IPS-11a (cell line): ENCODE measurements at regions not wholly inside any gene's neighbourhood (a gene's known extent, or its start where the extent isn't known, plus 50 kb on each side); places are given as distances from the start of the nearest gene placed in this dataset.
"Not testable (repeated sequence)": the region's sequence is repeated elsewhere in the genome, so short reads cannot be mapped to it uniquely, and the experiment has no call there.

Source experiments
- H3K4me3 ChIP-seq: one replicate; pipeline ENCODE4 v1.5.1; 2013; ENCODE audit warnings: low read depth, low read length, control low read depth

DNA sequence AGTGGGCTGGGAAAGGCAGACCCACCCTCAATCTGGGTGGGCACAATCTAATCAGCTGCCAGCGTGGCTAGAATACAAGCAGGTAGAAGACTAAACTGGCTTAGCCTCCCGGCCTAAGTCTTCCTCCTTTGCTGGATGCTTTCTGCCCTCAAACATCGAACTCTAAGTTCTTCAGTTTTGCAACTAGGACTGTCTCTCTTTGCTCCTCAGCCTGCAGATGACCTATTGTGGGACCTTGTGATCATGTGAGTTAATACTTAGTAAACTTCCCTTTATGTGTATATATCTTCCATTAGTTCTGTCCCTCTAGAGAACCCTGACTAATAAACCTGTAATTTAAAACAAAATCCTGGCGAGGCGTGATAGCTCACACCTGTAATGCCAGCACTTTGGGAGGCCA lies 51.8 kb upstream of the SLC39A8 start:
- H3K4me3 ChIP-seq: not testable (repeated sequence)

DNA sequence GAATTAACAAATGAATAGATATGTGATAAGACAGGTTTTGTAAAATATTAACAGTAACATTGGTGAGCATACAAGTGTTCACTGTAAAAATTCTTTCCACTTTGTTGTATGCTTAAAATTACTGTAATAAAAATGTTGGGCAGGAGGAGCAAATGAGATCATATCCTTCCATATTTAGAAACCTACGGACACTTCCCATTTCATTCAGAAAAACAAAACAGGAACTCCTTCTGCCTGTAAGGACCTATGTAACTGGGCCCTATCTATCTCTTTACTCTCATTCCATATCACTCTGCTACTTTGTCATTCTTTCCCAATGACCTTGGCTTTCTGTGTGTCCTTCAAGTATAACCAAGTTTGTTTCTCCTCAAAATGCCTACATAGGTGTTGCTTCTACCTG lies 53.7 kb upstream of the SLC39A8 start:
- H3K4me3 ChIP-seq: no peak overlapping the region

DNA sequence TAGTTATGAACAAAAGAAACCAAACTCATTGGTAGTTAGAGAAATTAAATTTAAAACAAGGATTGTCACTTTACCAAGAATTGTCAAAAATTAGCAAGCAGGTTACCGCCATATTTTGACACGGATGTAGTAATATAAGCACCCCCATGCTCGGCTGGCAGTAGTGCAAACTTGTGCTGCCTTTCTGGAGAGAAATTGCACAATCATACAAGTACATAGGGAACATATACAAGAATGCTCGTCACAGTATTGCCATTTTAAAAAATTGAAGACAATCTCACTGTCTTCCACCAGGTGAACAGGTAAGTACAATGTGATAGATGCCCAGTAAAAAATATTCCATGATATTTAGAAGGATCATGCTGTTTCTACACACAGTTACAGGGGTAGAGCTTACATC lies 55.6 kb upstream of the SLC39A8 start:
- H3K4me3 ChIP-seq: no peak overlapping the region

DNA sequence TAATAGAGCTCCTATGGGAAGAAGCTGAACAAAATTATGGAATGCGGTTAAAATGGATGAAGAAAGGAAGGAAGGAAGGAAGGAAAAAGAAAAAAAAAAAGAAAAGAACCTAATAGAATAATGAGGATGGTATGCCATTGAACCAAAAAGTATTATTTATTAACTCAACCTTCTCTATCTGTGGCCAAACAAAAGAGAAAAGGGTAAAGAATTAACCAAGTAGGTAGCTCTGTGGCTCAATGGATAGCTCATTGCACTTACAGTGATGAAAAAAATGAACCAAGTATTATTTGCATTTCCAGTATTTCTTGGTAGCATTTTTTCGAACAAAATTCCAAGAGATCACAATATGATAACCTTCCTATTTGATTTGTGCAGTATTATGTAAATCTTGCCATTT lies 56.9 kb upstream of the SLC39A8 start:
- H3K4me3 ChIP-seq: no peak overlapping the region

GRCh38 chr4:102403116-102403515 lies 57.8 kb upstream of the SLC39A8 start:
- no peak overlapping the region for H3K4me3 ChIP-seq

DNA sequence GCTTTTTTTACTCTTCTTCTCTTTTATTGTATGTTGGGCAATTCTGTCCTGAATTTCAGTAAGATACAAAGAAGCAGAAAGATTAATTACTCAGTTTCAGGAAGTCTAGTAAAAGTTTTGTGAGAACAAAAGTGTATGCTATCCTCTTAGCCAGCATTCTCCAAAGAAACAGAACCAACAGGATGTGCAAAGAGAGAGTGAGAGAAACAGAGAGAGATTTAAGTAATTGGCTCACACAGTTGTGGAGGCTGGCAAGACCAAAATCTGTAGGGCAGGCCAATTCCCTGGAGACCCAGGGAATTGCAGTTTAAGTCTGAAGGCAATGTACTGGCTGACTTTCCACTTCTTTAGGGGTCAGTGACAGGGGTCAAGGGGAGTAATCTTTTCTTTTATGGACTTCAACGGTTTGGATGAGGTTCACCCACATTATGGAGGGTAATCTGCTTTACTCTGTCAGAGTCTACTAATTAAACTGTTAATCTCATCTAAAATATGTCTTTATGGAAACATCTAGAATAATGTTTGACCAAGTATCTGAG lies 59.2 kb upstream of the SLC39A8 start:
- no peak overlapping the region for H3K4me3 ChIP-seq

- no peak overlapping the region for H3K4me3 ChIP-seq
Measured at GRCh38 chr4:102405821-102406401, 60.6 kb upstream of the SLC39A8 start.

DNA sequence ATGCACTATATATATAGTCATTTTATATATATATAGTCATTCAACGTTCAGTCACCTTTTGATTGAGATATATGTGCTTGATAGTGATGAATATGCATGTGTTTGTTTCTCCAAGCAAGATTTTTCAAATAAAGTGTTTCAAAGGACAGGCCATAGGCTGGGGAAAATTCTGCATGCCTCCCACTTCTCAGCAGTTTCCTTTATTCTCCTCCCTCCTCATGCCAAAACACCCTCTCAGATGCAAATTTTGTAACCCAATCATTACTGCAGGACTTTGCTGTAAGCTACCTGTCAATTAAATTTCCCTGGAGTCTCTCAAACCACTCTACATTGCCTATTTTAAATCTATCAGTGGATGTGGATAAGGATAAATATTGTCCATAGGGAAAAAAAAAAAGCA lies 65.6 kb upstream of the SLC39A8 start:
- not testable (repeated sequence) for H3K4me3 ChIP-seq

- H3K4me3 ChIP-seq: no peak overlapping the region
Measured at GRCh38 chr4:102411408-102411807, 66.1 kb upstream of the SLC39A8 start.

- no peak overlapping the region for H3K4me3 ChIP-seq
Measured at GRCh38 chr4:102416765-102417164, 71.5 kb upstream of the SLC39A8 start.

- no peak overlapping the region for H3K4me3 ChIP-seq
Measured at GRCh38 chr4:102420563-102421398, 75.5 kb upstream of the SLC39A8 start.

DNA sequence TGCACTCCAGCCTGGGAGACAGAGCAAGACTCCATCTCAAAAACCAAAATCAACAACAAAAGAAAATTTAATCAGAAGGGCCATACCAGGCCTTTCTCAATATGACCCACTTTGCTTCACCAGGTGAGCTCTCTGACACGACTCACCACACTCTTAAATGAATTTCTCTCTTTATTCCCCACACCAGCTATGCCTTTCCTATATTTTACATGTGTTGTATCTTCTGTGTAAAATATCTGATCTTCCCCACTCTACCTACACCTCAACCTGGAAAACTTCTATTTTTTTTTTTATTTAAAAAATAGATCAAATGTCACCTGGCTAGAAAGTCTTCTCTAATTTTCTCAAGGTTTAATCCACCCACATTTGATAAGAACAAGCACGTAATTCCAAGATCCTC lies 77.6 kb upstream of the SLC39A8 start:
- H3K4me3 ChIP-seq: no peak overlapping the region

- no peak overlapping the region for H3K4me3 ChIP-seq
Measured at GRCh38 chr4:102423375-102423774, 77.8 kb upstream of the NFKB1 start.

DNA sequence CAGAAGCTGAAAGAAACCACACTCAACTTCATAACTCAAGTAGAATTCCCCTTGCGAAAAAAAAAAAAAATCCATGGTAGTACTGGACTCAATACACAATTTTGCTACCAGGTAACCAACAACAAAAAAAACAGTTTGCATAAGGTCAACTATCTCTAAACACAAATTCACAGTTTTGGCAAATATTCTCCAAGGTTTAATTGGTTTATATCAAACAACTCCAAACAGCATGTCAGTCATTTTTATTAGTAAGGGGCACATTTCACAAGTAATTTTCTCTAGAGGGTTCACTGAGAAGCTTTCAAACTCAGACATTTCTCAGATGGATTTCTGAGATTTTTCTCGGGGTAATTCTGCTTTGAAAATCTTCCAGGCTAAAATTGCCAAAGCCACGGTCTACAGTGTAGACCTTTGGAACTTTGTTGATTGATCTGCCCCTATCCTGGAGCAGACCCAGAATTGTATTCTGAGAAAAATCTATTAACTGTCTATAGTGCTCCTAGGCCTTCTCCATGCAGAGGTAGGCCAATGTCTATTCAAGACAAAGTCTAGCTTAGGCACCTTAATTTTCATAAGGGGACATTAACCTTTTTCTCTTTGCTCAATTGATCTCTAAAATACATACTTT lies 73.7 kb upstream of the NFKB1 start:
- H3K4me3 ChIP-seq: no peak overlapping the region

GRCh38 chr4:102428122-102428521 lies 73.0 kb upstream of the NFKB1 start:
- H3K4me3 ChIP-seq: no peak overlapping the region

GRCh38 chr4:102429553-102429952 lies 71.6 kb upstream of the NFKB1 start:
- H3K4me3 ChIP-seq: no peak overlapping the region

- peak overlapping the region; percentile 46 for H3K4me3 ChIP-seq
Measured at GRCh38 chr4:102430461-102430910, 70.7 kb upstream of the NFKB1 start.

DNA sequence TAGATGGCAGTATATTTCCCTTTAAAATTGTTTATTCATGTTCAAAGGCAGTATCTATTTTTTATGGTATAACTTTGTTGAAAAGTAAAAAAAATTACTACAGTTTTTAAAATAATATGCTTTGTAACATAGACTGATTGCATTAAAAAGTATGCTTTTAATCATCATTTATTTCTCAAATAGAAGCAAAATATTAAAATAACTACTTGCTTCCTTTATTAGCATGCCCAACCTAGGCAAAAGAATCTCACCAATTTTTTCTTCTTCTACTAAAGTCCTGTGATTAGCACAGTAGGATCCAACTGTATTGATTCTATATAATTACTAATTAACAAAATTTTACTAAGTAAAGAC lies 69.6 kb upstream of the NFKB1 start:
- peak overlapping the region; percentile 46 for H3K4me3 ChIP-seq

DNA sequence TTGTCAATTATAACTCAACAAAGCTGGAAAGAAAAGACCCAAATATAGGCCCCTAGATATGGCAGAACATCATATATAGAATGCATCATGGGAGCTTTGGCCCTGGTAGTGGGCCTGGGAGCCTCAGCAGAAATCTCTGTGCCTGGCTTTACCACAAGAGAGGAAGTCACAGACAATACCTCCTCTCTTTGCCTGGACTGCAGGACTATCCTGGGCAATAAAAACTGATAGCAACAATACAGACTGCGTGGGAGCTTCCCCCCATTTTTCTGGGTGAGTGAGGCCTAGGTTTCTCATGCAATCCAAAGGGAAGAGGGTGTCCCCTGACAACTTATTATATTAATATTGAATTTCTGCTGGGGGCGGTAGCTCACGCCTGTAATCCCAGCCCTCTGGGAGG lies 64.0 kb upstream of the NFKB1 start:
- H3K4me3 ChIP-seq: no peak overlapping the region

DNA sequence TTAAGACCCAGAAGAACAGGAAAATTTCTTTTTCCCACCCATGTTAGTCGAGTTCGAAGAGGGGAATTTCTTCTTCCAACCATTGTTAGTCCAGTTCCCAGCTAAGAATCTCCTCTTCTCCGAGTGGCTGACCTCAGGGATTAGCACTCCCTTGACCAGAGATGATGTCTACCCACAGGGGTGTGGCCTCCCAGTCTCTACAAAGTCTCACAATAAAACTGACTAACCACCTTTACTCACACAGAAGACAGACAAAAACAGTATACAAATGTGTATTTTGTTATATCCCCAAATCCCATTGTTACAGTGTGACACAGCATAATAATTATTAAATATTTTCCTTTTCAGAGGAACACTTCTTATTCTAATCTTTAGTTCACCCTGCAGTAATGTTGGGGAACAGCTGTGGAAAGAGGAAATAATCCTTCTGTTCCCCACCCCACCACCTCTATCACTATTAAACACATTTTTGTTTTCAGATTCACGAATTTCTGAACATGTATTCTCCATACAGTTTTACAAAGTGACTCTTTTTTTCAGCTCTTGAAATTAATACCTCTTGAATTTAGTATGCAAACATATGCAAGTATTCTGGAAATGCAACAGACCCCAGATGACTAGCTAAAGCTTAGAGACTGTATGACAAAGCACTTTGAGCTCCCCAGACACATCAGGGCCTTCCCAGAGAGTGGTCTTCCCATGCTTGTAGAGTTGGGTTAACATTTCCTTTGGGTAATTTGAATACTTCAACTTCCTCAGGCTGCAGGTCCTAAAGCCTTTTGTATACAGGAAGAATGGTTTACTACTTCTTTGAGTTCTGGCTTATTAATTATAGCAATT lies 62.5 kb upstream of the NFKB1 start:
- no peak overlapping the region for H3K4me3 ChIP-seq

DNA sequence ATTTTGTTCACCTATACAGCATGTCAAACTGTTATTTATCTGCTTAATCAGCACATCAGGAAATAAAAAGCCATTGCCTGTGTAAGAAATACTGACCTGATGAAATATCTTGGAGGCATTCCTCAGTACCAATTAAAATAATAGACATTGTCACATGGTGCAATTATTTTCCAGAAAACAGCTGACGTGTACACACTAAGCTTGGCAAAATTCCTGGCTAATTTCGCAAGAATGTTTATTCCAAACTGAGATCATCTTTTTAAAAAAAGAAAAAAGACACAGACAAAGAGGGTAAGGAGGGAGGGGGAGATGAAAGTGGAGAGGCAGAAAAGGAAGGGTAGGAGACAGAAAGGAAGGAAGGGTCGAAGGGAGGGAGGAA lies 61.9 kb upstream of the NFKB1 start:
- H3K4me3 ChIP-seq: no peak overlapping the region
